GM23248 (cell line): ENCODE measurements at regions not wholly inside any gene's neighbourhood (a gene's known extent, or its start where the extent isn't known, plus 50 kb on each side); places are given as distances from the start of the nearest gene placed in this dataset.

ENCODE experiments used
- EZH2 ChIP-seq: fragments of 200-600 bp; sonication (generic); IDR thresholded peaks from 2 replicates; pipeline ENCODE4 v1.6.1; 2018; ENCODE audit warnings: antibody characterized with exemption, mild to moderate bottlenecking; ENCODE audit not compliant: insufficient read depth, poor library complexity, severe bottlenecking
- EZH2phosphoT487 ChIP-seq: fragments of 200-600 bp; sonication (generic); IDR thresholded peaks from 2 replicates; pipeline ENCODE4 v1.6.1; 2018; ENCODE audit warnings: antibody characterized with exemption, moderate library complexity, mild to moderate bottlenecking, low read depth; ENCODE audit not compliant: insufficient read depth

GRCh38 chr20:12715991-12716680 lies 292.6 kb upstream of the SPTLC3 start:
- TF ChIP-seq EZH2 (no peak), EZH2phosphoT487 (no peak)
